NCI-H226 (cell line): ENCODE measurements at regions not wholly inside any gene's neighbourhood (a gene's known extent, or its start where the extent isn't known, plus 50 kb on each side); places are given as distances from the start of the nearest gene placed in this dataset.
"Not testable (repeated sequence)": the region's sequence is repeated elsewhere in the genome, so short reads cannot be mapped to it uniquely, and the experiment has no call there.

Experiments used
- DNase-seq: peaks from one replicate; pipeline ENCODE4 v3.0.0-alpha.2; 2015

- peak; percentile 1 for DNase-seq
These were observed 742.5 kb downstream of the SPATA31A1 start for GRCh38 chr9:40097992-40098391.

GRCh38 chr9:40106003-40106782 lies 750.7 kb downstream of the SPATA31A1 start:
- DNase-seq, result not testable (repeated sequence)

- not testable (repeated sequence) for DNase-seq
These were observed 751.3 kb downstream of the SPATA31A1 start for GRCh38 chr9:40106783-40107248.

- not testable (repeated sequence) for DNase-seq
These were observed 751.8 kb downstream of the SPATA31A1 start for GRCh38 chr9:40107251-40107650.

- not testable (repeated sequence) for DNase-seq
These were observed 753.0 kb downstream of the SPATA31A1 start for GRCh38 chr9:40108465-40108864.

- DNase-seq, result not testable (repeated sequence)
These were observed 755.3 kb downstream of the SPATA31A1 start for GRCh38 chr9:40110751-40111150.

- DNase-seq, result not testable (repeated sequence)
These were observed 756.1 kb downstream of the SPATA31A1 start for GRCh38 chr9:40111571-40111970.

GRCh38 chr9:40130598-40130997 lies 775.1 kb downstream of the SPATA31A1 start:
- not testable (repeated sequence) for DNase-seq

- DNase-seq, result not testable (repeated sequence)
These were observed 813.7 kb downstream of the SPATA31A1 start for GRCh38 chr9:40169204-40169603.

- DNase-seq, result not testable (repeated sequence)
These were observed 817.8 kb downstream of the SPATA31A1 start for GRCh38 chr9:40173316-40173715.

- not testable (repeated sequence) for DNase-seq
These were observed 818.6 kb downstream of the SPATA31A1 start for GRCh38 chr9:40174035-40174434.

GRCh38 chr9:40177403-40177802 lies 821.9 kb downstream of the SPATA31A1 start:
- not testable (repeated sequence) for DNase-seq

- DNase-seq, result not testable (repeated sequence)
These were observed 835.9 kb downstream of the SPATA31A1 start for GRCh38 chr9:40191403-40191802.

- DNase-seq, result not testable (repeated sequence)
These were observed 836.7 kb downstream of the SPATA31A1 start for GRCh38 chr9:40192162-40192561.

GRCh38 chr9:40196165-40196714 lies 840.8 kb downstream of the SPATA31A1 start:
- not testable (repeated sequence) for DNase-seq

GRCh38 chr9:40196803-40197202 lies 841.3 kb downstream of the SPATA31A1 start:
- not testable (repeated sequence) for DNase-seq

- not testable (repeated sequence) for DNase-seq
These were observed 866.2 kb downstream of the SPATA31A1 start for GRCh38 chr9:40221596-40222233.

GRCh38 chr9:40222617-40223200 lies 867.2 kb downstream of the SPATA31A1 start:
- not testable (repeated sequence) for DNase-seq

GRCh38 chr9:40223353-40223752 lies 867.9 kb downstream of the SPATA31A1 start:
- DNase-seq, result not testable (repeated sequence)
